ENCODE measurements at regions not wholly inside any gene's neighbourhood (a gene's known extent, or its start where the extent isn't known, plus 50 kb on each side); places are given as distances from the start of the nearest gene placed in this dataset.

- ATAC-seq (ENCODE audit: poor library complexity) (no peak), DNase-seq (no peak)
- intact Hi-C loops (cut with DNase I) = no loop called here
These were observed 574.5 kb upstream of the CDH18 start for GRCh38 chr5:20562544-20562943.

GRCh38 chr5:20559845-20560244 lies 571.8 kb upstream of the CDH18 start:
- intact Hi-C loops (cut with DNase I) = no loop called here
- DNase-seq = no peak
- no peak for ATAC-seq (ENCODE audit: poor library complexity)

GRCh38 chr5:20556115-20556763 lies 568.2 kb upstream of the CDH18 start:
- DNase-seq = no peak
- ATAC-seq (ENCODE audit: poor library complexity) = no peak
- intact Hi-C loops (cut with DNase I) = no loop called here

- no peak for ATAC-seq (ENCODE audit: poor library complexity)
- intact Hi-C loops (cut with DNase I) = no loop called here
- no peak for DNase-seq
These were observed 567.0 kb upstream of the CDH18 start for GRCh38 chr5:20555034-20555433.

- intact Hi-C loops (cut with DNase I) = no loop called here
- DNase-seq (no peak), ATAC-seq (ENCODE audit: poor library complexity) (no peak)
These were observed 566.0 kb upstream of the CDH18 start for GRCh38 chr5:20554001-20554400.

- intact Hi-C loops (cut with DNase I) = no loop called here
- DNase-seq (no peak), ATAC-seq (ENCODE audit: poor library complexity) (no peak)
These were observed 550.1 kb upstream of the CDH18 start for GRCh38 chr5:20537911-20538703.

- intact Hi-C loops (cut with DNase I) = no loop called here
- DNase-seq = no peak
- no peak for ATAC-seq (ENCODE audit: poor library complexity)
These were observed 548.8 kb upstream of the CDH18 start for GRCh38 chr5:20536813-20537212.

- intact Hi-C loops (cut with DNase I) = no loop called here
- no peak for ATAC-seq (ENCODE audit: poor library complexity)
- DNase-seq = no peak
These were observed 548.3 kb upstream of the CDH18 start for GRCh38 chr5:20536341-20536740.

GRCh38 chr5:20528471-20528870 lies 540.5 kb upstream of the CDH18 start:
- ATAC-seq (ENCODE audit: poor library complexity) (no peak), DNase-seq (no peak)
- intact Hi-C loops (cut with DNase I) = no loop called here

- DNase-seq (no peak), ATAC-seq (ENCODE audit: poor library complexity) (no peak)
- intact Hi-C loops (cut with DNase I) = no loop called here
These were observed 537.1 kb upstream of the CDH18 start for GRCh38 chr5:20524991-20525529.

- no peak for DNase-seq
- no peak for ATAC-seq (ENCODE audit: poor library complexity)
- intact Hi-C loops (cut with DNase I) = no loop called here
These were observed 535.0 kb upstream of the CDH18 start for GRCh38 chr5:20522905-20523482.

GRCh38 chr5:20515606-20516005 lies 527.6 kb upstream of the CDH18 start:
- intact Hi-C loops (cut with DNase I) = no loop called here
- ATAC-seq (ENCODE audit: poor library complexity) = no peak
- DNase-seq = no peak

GRCh38 chr5:20514145-20514544 lies 526.1 kb upstream of the CDH18 start:
- DNase-seq (no peak), ATAC-seq (ENCODE audit: poor library complexity) (no peak)
- intact Hi-C loops (cut with DNase I) = no loop called here

GRCh38 chr5:20500546-20500945 lies 512.5 kb upstream of the CDH18 start:
- DNase-seq = no peak
- intact Hi-C loops (cut with DNase I) = no loop called here
- ATAC-seq (ENCODE audit: poor library complexity) = no peak

- ATAC-seq (ENCODE audit: poor library complexity) (no peak), DNase-seq (no peak)
- intact Hi-C loops (cut with DNase I) = no loop called here
These were observed 510.9 kb upstream of the CDH18 start for GRCh38 chr5:20498926-20499325.

- ATAC-seq (ENCODE audit: poor library complexity) = no peak
- DNase-seq = no peak
- intact Hi-C loops (cut with DNase I) = no loop called here
These were observed 510.1 kb upstream of the CDH18 start for GRCh38 chr5:20498102-20498501.

GRCh38 chr5:20497356-20497755 lies 509.4 kb upstream of the CDH18 start:
- intact Hi-C loops (cut with DNase I) = no loop called here
- ATAC-seq (ENCODE audit: poor library complexity) (no peak), DNase-seq (no peak)

- ATAC-seq (ENCODE audit: poor library complexity) = no peak
- intact Hi-C loops (cut with DNase I) = no loop called here
- DNase-seq = no peak
These were observed 506.7 kb upstream of the CDH18 start for GRCh38 chr5:20494706-20495105.

- no peak for ATAC-seq (ENCODE audit: poor library complexity)
- DNase-seq = no peak
- intact Hi-C loops (cut with DNase I) = no loop called here
These were observed 498.8 kb upstream of the CDH18 start for GRCh38 chr5:20486826-20487225.

GRCh38 chr5:20476016-20476415 lies 488.0 kb upstream of the CDH18 start:
- intact Hi-C loops (cut with DNase I) = no loop called here
- ATAC-seq (ENCODE audit: poor library complexity) = no peak

More at GRCh38 chr5:20476016-20476415, 488.0 kb upstream of the CDH18 start:
- DNase-seq = no peak
